ENCODE measurements at regions not wholly inside any gene's neighbourhood (a gene's known extent, or its start where the extent isn't known, plus 50 kb on each side); places are given as distances from the start of the nearest gene placed in this dataset.

GRCh38 chr7:58086461-58086860 lies 636.5 kb downstream of the ZNF716 start:
- no peak for TF ChIP-seq POLR2A (IDR thresholded peaks at IDR 0.05)
- no peak for TF ChIP-seq CTCF (IDR thresholded peaks at IDR 0.05)
- no peak for TF ChIP-seq EP300 (IDR thresholded peaks at IDR 0.05)
